Spleen (tissue), 7 donors: ENCODE measurements at regions not wholly inside any gene's neighbourhood (a gene's known extent, or its start where the extent isn't known, plus 50 kb on each side); places are given as distances from the start of the nearest gene placed in this dataset.

ENCODE experiments used
- POLR2A ChIP-seq, 3 donors: fragments of 450-650 bp; IDR thresholded peaks; one replicate each; pipeline ENCODE4 v1.5.1; 2017; ENCODE audit warnings: antibody characterized with exemption in 3 of 3, mild to moderate bottlenecking in 1 of 3
- POLR2AphosphoS5 ChIP-seq, 3 donors: sonication (generic); formaldehyde crosslinking; IDR thresholded peaks; one replicate each; pipeline ENCODE4 v1.5.1; 2017; ENCODE audit warnings: antibody characterized with exemption in 3 of 3
- TF ChIP-seq, protein P1 (sequence below), 11 experiments: fragments of 200-600 bp in 7 of 11; fragments of 450-650 bp in 4 of 11; sonication (generic) in 4 of 11; IDR thresholded peaks in 8 of 11; conservative IDR thresholded peaks in 3 of 11; 1 replicate in 7 of 11; 2 replicates in 4 of 11; pipeline versions ENCODE4 v1.4.0 to v1.8.0; 2016 to 2021; ENCODE audit warnings: antibody characterized with exemption in 11 of 11, inconsistent platforms in 4 of 11, mild to moderate bottlenecking in 1 of 11
- donor health status: DM: no; HTN: no; CAD: no; lungs with moderate emphysema.
- donor health status: DM: no; HTN: no; CAD: no.
- donor health status: DM: no; HTN: no; CAD: no.

DNA sequence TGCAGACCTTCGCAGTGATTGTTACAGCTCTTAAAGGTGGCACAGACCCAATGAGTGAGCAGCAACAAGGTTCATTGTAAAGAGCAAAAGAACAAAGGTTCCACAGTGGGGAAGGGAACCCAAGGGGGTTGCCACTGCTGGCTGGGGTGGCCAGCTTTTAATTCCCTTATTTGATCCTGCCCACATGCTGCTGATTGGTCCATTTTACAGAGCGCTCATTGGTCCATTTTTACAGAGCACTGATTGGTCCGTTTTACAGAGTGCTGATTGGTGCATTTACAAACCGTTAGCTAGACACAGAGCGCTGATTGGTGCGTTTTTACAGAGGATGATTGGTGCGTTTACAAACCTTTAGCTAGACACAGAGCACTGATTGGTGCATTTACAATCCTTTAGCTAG, 360.6 kb upstream of the DAB2 start:
- TF ChIP-seq, protein P1, sequence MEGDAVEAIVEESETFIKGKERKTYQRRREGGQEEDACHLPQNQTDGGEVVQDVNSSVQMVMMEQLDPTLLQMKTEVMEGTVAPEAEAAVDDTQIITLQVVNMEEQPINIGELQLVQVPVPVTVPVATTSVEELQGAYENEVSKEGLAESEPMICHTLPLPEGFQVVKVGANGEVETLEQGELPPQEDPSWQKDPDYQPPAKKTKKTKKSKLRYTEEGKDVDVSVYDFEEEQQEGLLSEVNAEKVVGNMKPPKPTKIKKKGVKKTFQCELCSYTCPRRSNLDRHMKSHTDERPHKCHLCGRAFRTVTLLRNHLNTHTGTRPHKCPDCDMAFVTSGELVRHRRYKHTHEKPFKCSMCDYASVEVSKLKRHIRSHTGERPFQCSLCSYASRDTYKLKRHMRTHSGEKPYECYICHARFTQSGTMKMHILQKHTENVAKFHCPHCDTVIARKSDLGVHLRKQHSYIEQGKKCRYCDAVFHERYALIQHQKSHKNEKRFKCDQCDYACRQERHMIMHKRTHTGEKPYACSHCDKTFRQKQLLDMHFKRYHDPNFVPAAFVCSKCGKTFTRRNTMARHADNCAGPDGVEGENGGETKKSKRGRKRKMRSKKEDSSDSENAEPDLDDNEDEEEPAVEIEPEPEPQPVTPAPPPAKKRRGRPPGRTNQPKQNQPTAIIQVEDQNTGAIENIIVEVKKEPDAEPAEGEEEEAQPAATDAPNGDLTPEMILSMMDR (IDR thresholded peaks at IDR 0.05 in 8 of 11, conservative IDR thresholded peaks at IDR 0.05 in 3 of 11), result no peak
- TF ChIP-seq POLR2AphosphoS5 (IDR thresholded peaks at IDR 0.05) (no peak), POLR2A (IDR thresholded peaks at IDR 0.05) (no peak)
